Neural cell (in vitro differentiated cells): ENCODE measurements at regions not wholly inside any gene's neighbourhood (a gene's known extent, or its start where the extent isn't known, plus 50 kb on each side); places are given as distances from the start of the nearest gene placed in this dataset.

Source experiments
- H2AFZ ChIP-seq: fragments of 200-600, 300-800 bp; sonication (generic), shearing (Covaris generic); 2 replicates; pipeline ENCODE4 v1.6.0; 2014; ENCODE audit warnings: low read depth, mild to moderate bottlenecking, antibody characterized with exemption, low read length, moderate library complexity
- H3F3A ChIP-seq: fragments of 200-600 bp; shearing (Covaris generic); 2 replicates; pipeline ENCODE4 v1.6.1; 2016; ENCODE audit warnings: mild to moderate bottlenecking, moderate library complexity, mixed read lengths, antibody characterized with exemption, low read length; ENCODE audit not compliant: insufficient read depth, poor library complexity, severe bottlenecking
- H3K27ac ChIP-seq: fragments of 200-600, 300-800 bp; sonication (generic), shearing (Covaris generic); 2 replicates; pipeline ENCODE4 v1.5.1; 2014; ENCODE audit warnings: mild to moderate bottlenecking, low read length, moderate library complexity
- H3K27me3 ChIP-seq: fragments of 300-800, 200-600 bp; sonication (generic), shearing (Covaris generic); 2 replicates; pipeline ENCODE4 v1.6.0; 2014; ENCODE audit warnings: mild to moderate bottlenecking, low read depth, low read length, moderate library complexity; ENCODE audit not compliant: insufficient read depth
- H3K36me3 ChIP-seq: fragments of 300-800, 200-600 bp; sonication (generic), shearing (Covaris generic); 2 replicates; pipeline ENCODE4 v1.5.1; 2014; ENCODE audit warnings: mild to moderate bottlenecking, antibody characterized with exemption, low read length, moderate library complexity; ENCODE audit not compliant: insufficient read depth
- H3K4me2 ChIP-seq: fragments of 300-800, 200-600 bp; sonication (generic), shearing (Covaris generic); 2 replicates; pipeline ENCODE4 v1.6.0; 2014; ENCODE audit warnings: mild to moderate bottlenecking, low read length
- H3K4me3 ChIP-seq: fragments of 300-800, 200-600 bp; sonication (generic), shearing (Covaris generic); 2 replicates; pipeline ENCODE4 v1.5.1; 2014; ENCODE audit warnings: mild to moderate bottlenecking, low read length, moderate library complexity
- H3K79me2 ChIP-seq: fragments of 200-600 bp; shearing (Covaris generic); replicated peaks from 2 replicates; pipeline ENCODE4 v1.6.0; 2014; ENCODE audit warnings: mild to moderate bottlenecking, low read length, moderate library complexity; ENCODE audit not compliant: insufficient read depth
- H3K9ac ChIP-seq: fragments of 300-800, 200-600 bp; sonication (generic), shearing (Covaris generic); 2 replicates; pipeline ENCODE4 v1.6.1; 2016; ENCODE audit warnings: mild to moderate bottlenecking, low read length, mixed read lengths
- H3K9me2 ChIP-seq: fragments of 200-600 bp; shearing (Covaris generic); 2 replicates; pipeline ENCODE4 v1.6.1; 2016; ENCODE audit warnings: mild to moderate bottlenecking, low read length, mixed read lengths; ENCODE audit not compliant: insufficient read depth
- H3K9me3 ChIP-seq: fragments of 200-600, 300-800 bp; sonication (generic), shearing (Covaris generic); 2 replicates; pipeline ENCODE4 v1.6.1; 2016; ENCODE audit warnings: mild to moderate bottlenecking, mixed run types, low read length, moderate library complexity, mixed read lengths
- H4K20me1 ChIP-seq: fragments of 200-600 bp; shearing (Covaris generic); 2 replicates; pipeline ENCODE4 v1.6.1; 2016; ENCODE audit warnings: mild to moderate bottlenecking, mixed run types; ENCODE audit not compliant: insufficient read depth
- EP300 ChIP-seq: fragments of 450-650 bp; conservative IDR thresholded peaks from 2 replicates; pipeline ENCODE4 v1.6.1; 2014; ENCODE audit warnings: antibody characterized with exemption, mild to moderate bottlenecking, moderate library complexity; ENCODE audit not compliant: poor library complexity, severe bottlenecking
- EZH2 ChIP-seq: fragments of 200-600, 300-800 bp; shearing (Covaris generic), sonication (generic); IDR thresholded peaks from 2 replicates; pipeline ENCODE4 v1.6.1; 2014; ENCODE audit warnings: antibody characterized with exemption, low read length, borderline replicate concordance, mild to moderate bottlenecking; ENCODE audit not compliant: insufficient read depth, poor library complexity, severe bottlenecking
- MXI1 ChIP-seq: fragments of 450-650 bp; conservative IDR thresholded peaks from 2 replicates; pipeline ENCODE4 v1.6.1; 2014; ENCODE audit warnings: antibody characterized with exemption, mild to moderate bottlenecking; ENCODE audit not compliant: poor library complexity, severe bottlenecking
- POLR2AphosphoS5 ChIP-seq: IDR thresholded peaks from 2 replicates; pipeline ENCODE4 v1.6.1; 2012
- RAD21 ChIP-seq: fragments of 450-650 bp; conservative IDR thresholded peaks from 2 replicates; pipeline ENCODE4 v1.6.1; 2014; ENCODE audit warnings: antibody characterized with exemption, mild to moderate bottlenecking, moderate library complexity
- SMC3 ChIP-seq: fragments of 450-650 bp; conservative IDR thresholded peaks from 2 replicates; pipeline ENCODE4 v1.6.1; 2014; ENCODE audit warnings: antibody characterized with exemption, mild to moderate bottlenecking, moderate library complexity; ENCODE audit not compliant: poor library complexity
- TAF1 ChIP-seq: IDR thresholded peaks from 2 replicates; pipeline ENCODE4 v1.6.1; 2012; ENCODE audit warnings: low read depth
- TF ChIP-seq, protein P1 (sequence below): fragments of 450-650 bp; IDR thresholded peaks from 2 replicates; pipeline ENCODE4 v1.5.1; 2014; ENCODE audit warnings: antibody characterized with exemption, mild to moderate bottlenecking, moderate library complexity; ENCODE audit not compliant: poor library complexity, severe bottlenecking
- TF ChIP-seq, protein P2 (sequence below): IDR thresholded peaks from 2 replicates; pipeline ENCODE4 v1.6.1; 2012; ENCODE audit warnings: borderline replicate concordance

DNA sequence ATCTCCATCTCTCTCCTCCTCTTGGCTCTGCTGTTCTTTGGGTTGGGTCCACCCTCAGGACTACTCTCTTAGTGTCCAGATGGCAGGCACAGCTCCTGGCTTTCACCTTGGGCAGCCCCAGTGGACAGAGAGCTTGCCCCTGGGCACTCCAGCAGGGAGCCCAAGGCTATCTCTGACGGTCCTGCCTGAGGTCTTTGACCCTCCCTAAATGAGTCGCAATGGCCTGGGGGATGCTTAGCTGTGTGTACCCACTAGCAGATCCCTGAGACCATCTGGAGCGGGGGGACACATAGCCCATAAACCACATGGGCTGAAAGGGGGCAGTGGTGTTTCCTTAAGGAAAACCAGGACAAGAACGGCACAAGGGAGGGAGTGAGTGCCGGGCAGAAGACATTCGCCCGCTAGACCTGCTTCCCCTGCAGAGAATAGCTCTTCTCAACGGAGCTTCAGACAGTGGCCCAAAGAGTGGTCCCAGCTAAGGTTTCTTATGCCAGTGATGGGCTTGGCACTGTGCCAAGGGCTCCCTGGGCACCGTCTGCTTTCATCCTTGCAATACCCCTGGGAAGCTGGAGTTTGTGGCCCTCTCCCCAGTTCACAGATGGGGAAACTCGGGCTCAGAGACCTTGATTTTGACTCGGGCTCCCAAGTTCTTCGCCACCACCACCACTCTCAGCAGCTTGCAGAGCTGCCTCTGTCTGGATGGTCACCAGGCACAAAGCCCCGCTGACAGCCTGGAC, 53.9 kb upstream of the ANO1 start:
- TF ChIP-seq, protein P1, sequence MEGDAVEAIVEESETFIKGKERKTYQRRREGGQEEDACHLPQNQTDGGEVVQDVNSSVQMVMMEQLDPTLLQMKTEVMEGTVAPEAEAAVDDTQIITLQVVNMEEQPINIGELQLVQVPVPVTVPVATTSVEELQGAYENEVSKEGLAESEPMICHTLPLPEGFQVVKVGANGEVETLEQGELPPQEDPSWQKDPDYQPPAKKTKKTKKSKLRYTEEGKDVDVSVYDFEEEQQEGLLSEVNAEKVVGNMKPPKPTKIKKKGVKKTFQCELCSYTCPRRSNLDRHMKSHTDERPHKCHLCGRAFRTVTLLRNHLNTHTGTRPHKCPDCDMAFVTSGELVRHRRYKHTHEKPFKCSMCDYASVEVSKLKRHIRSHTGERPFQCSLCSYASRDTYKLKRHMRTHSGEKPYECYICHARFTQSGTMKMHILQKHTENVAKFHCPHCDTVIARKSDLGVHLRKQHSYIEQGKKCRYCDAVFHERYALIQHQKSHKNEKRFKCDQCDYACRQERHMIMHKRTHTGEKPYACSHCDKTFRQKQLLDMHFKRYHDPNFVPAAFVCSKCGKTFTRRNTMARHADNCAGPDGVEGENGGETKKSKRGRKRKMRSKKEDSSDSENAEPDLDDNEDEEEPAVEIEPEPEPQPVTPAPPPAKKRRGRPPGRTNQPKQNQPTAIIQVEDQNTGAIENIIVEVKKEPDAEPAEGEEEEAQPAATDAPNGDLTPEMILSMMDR: no peak
- TF ChIP-seq RAD21 (no peak), EZH2 (no peak), EP300 (no peak), POLR2AphosphoS5 (no peak), TAF1 (no peak), MXI1 (no peak), SMC3 (no peak)
- TF ChIP-seq, protein P2, sequence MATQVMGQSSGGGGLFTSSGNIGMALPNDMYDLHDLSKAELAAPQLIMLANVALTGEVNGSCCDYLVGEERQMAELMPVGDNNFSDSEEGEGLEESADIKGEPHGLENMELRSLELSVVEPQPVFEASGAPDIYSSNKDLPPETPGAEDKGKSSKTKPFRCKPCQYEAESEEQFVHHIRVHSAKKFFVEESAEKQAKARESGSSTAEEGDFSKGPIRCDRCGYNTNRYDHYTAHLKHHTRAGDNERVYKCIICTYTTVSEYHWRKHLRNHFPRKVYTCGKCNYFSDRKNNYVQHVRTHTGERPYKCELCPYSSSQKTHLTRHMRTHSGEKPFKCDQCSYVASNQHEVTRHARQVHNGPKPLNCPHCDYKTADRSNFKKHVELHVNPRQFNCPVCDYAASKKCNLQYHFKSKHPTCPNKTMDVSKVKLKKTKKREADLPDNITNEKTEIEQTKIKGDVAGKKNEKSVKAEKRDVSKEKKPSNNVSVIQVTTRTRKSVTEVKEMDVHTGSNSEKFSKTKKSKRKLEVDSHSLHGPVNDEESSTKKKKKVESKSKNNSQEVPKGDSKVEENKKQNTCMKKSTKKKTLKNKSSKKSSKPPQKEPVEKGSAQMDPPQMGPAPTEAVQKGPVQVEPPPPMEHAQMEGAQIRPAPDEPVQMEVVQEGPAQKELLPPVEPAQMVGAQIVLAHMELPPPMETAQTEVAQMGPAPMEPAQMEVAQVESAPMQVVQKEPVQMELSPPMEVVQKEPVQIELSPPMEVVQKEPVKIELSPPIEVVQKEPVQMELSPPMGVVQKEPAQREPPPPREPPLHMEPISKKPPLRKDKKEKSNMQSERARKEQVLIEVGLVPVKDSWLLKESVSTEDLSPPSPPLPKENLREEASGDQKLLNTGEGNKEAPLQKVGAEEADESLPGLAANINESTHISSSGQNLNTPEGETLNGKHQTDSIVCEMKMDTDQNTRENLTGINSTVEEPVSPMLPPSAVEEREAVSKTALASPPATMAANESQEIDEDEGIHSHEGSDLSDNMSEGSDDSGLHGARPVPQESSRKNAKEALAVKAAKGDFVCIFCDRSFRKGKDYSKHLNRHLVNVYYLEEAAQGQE: no peak

DNA sequence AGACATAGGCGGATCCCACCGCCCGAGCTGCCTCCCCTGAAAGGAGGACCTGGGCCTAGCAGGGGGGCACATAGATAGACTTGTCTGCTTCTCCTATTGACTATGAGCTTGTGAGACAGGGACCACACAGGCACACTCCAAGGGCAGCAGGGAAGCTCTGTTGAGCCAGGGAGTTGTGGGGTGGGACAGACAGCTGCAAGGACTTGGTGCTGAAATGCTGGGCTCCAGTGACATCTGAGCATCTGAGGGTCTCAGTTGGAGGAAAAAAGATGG, 53.4 kb upstream of the ANO1 start:
- no peak overlapping the region for H3K4me2 ChIP-seq
- H3K4me3 ChIP-seq: no peak overlapping the region
- H3F3A ChIP-seq: no peaks in the 10 kb centered on the region
- H3K36me3 ChIP-seq: no peaks in the 10 kb centered on the region
- H4K20me1 ChIP-seq: no peaks in the 10 kb centered on the region
- H3K79me2 ChIP-seq: no peaks in the 10 kb centered on the region
- no peaks in the 10 kb centered on the region for H3K27me3 ChIP-seq
- H2AFZ ChIP-seq: no peak overlapping the region
- no peaks in the 10 kb centered on the region for H3K9me2 ChIP-seq
- H3K27ac ChIP-seq: no peak overlapping the region
- TF ChIP-seq, protein P1: no peak
- TF ChIP-seq, protein P2: no peak
- TF ChIP-seq EZH2: no peak
- TF ChIP-seq TAF1: no peak
- TF ChIP-seq RAD21: no peak
- no peak for TF ChIP-seq POLR2AphosphoS5
- TF ChIP-seq SMC3: no peak
- TF ChIP-seq EP300: no peak
- H3K9ac ChIP-seq: no peak overlapping the region
- H3K9me3 ChIP-seq: peaks cover 5% of the 10 kb centered on the region

More for the DNA sequence above, 53.9 kb upstream of the ANO1 start:
- no peaks in the 10 kb centered on the region for H3K9me2 ChIP-seq
- H3K9me3 ChIP-seq: peaks cover 5% of the 10 kb centered on the region
- no peaks in the 10 kb centered on the region for H3F3A ChIP-seq
- no peaks in the 10 kb centered on the region for H3K79me2 ChIP-seq
- no peak overlapping the region for H3K9ac ChIP-seq
- no peaks in the 10 kb centered on the region for H3K27me3 ChIP-seq
- no peaks in the 10 kb centered on the region for H4K20me1 ChIP-seq
- no peaks in the 10 kb centered on the region for H3K36me3 ChIP-seq
- no peak overlapping the region for H3K4me2 ChIP-seq
- H2AFZ ChIP-seq: no peak overlapping the region
- no peak overlapping the region for H3K4me3 ChIP-seq
- no peak overlapping the region for H3K27ac ChIP-seq
